B cell (primary cell): ENCODE measurements at regions not wholly inside any gene's neighbourhood (a gene's known extent, or its start where the extent isn't known, plus 50 kb on each side); places are given as distances from the start of the nearest gene placed in this dataset.

Experiments
- ATAC-seq: fragments of 200-7000 bp; cut with Tn5 transposase; one replicate; pipeline ENCODE4 v1.10.0; 2021; ENCODE audit warnings: low read depth, mild to moderate bottlenecking, moderate number of reproducible peaks, moderate library complexity
- CTCF ChIA-PET: fragments of 350-600 bp; sonication (Branson Sonifier 250); formaldehyde crosslinking; loops from one replicate; lab custom pipeline; 2021; ENCODE audit warnings: antibody characterized with exemption, inconsistent platforms; lab: Charles Lee
- POLR2A ChIA-PET: fragments of 350-600 bp; sonication (Branson Sonifier 250); formaldehyde crosslinking; loops from one replicate; lab custom pipeline; 2021; ENCODE audit warnings: antibody characterized with exemption; lab: Charles Lee
- DNase-seq: peaks from one replicate; pipeline ENCODE4 v3.0.0; 2013
- H2AFZ ChIP-seq: 2 replicates; pipeline ENCODE4 v1.6.1; 2012; ENCODE audit warnings: mild to moderate bottlenecking, low read depth, low read length; ENCODE audit not compliant: insufficient read depth, poor library complexity, severe bottlenecking
- H3K27ac ChIP-seq, 2 donors: 1 replicate in 1 of 2; 2 replicates in 1 of 2; pipeline ENCODE4 v1.5.1; 2012 to 2013; ENCODE audit warnings: low read length in 2 of 2, mild to moderate bottlenecking in 2 of 2, moderate library complexity in 1 of 2
- H3K27me3 ChIP-seq, 4 experiments: fragments of 200-600 bp in 1 of 4; sonication (generic) in 1 of 4; replicated peaks in 1 of 4; 1 replicate in 2 of 4; 2 replicates in 2 of 4; pipeline versions ENCODE4 v1.6.1 to v1.7.0; 2013 to 2016; ENCODE audit warnings: low read length in 3 of 4, mild to moderate bottlenecking in 2 of 4, mixed read lengths in 1 of 4, moderate library complexity in 1 of 4; ENCODE audit not compliant: insufficient read depth in 4 of 4, control insufficient read depth in 3 of 4; ENCODE audit errors: control extremely low read depth in 1 of 4
- H3K36me3 ChIP-seq, 2 experiments: replicated peaks in 1 of 2; 1 replicate in 1 of 2; 2 replicates in 1 of 2; pipeline versions ENCODE4 v1.6.1 to v1.7.1; 2013; ENCODE audit warnings: low read length in 1 of 2; ENCODE audit not compliant: insufficient read depth in 2 of 2, control insufficient read depth in 1 of 2; ENCODE audit errors: control extremely low read depth in 1 of 2, extremely low read depth in 1 of 2
- H3K4me1 ChIP-seq, 2 donors: fragments of 200-600 bp in 1 of 2; sonication (generic) in 1 of 2; 1 replicate in 1 of 2; 2 replicates in 1 of 2; pipeline versions ENCODE4 v1.5.1 to v1.6.1; 2013 to 2017; ENCODE audit warnings: low read length in 2 of 2; ENCODE audit not compliant: control insufficient read depth in 2 of 2, insufficient read depth in 2 of 2
- H3K4me2 ChIP-seq: replicated peaks from 2 replicates; pipeline ENCODE3; 2012; ENCODE audit warnings: mild to moderate bottlenecking, low read depth, low read length; ENCODE audit not compliant: poor library complexity, severe bottlenecking
- H3K4me3 ChIP-seq, 5 experiments: fragments of 200-600 bp in 1 of 5; sonication (generic) in 1 of 5; 1 replicate in 3 of 5; 2 replicates in 2 of 5; pipeline versions ENCODE4 v1.5.1 to v1.7.0; 2011 to 2016; ENCODE audit warnings: low read length in 4 of 5, mild to moderate bottlenecking in 4 of 5, low read depth in 2 of 5, control low read depth in 1 of 5, moderate library complexity in 1 of 5; ENCODE audit not compliant: insufficient read depth in 1 of 5; ENCODE audit errors: control extremely low read depth in 1 of 5, extremely low read depth in 1 of 5
- H3K79me2 ChIP-seq: fragments of 200-600 bp; sonication (generic); one replicate; pipeline ENCODE4 v1.6.0; 2016; ENCODE audit warnings: low read length; ENCODE audit not compliant: control insufficient read depth, insufficient read depth
- H3K9ac ChIP-seq: fragments of 200-600 bp; sonication (generic); 2 replicates; pipeline ENCODE4 v1.6.1; 2017; ENCODE audit warnings: mild to moderate bottlenecking, low read length, moderate library complexity
- H3K9me3 ChIP-seq, 3 donors: one replicate each; pipeline versions ENCODE4 v1.6.1 to v1.7.1; 2013; ENCODE audit warnings: low read length in 2 of 3; ENCODE audit not compliant: control insufficient read depth in 2 of 3, insufficient read depth in 1 of 3; ENCODE audit errors: control extremely low read depth in 1 of 3
- H4K20me1 ChIP-seq: 2 replicates; pipeline ENCODE4 v1.6.0; 2012; ENCODE audit warnings: mild to moderate bottlenecking, low read length; ENCODE audit not compliant: insufficient read depth, control insufficient read depth, poor library complexity, severe bottlenecking
- H3K27ac Mint-ChIP-seq: one replicate; pipeline ENCODE4 v1.8.0; 2021; ENCODE audit warnings: mixed read lengths
- H3K27me3 Mint-ChIP-seq: one replicate; pipeline ENCODE4 v1.8.0; 2021; ENCODE audit warnings: mixed read lengths
- H3K4me1 Mint-ChIP-seq: one replicate; pipeline ENCODE4 v1.8.0; 2021; ENCODE audit warnings: mixed read lengths
- H3K4me3 Mint-ChIP-seq: one replicate; pipeline ENCODE4 v1.8.0; 2021; ENCODE audit warnings: mixed read lengths
- H3K9me3 Mint-ChIP-seq: one replicate; pipeline ENCODE4 v1.8.0; 2022; ENCODE audit warnings: mixed read lengths; ENCODE audit not compliant: insufficient read depth
- CTCF ChIP-seq: fragments of 200-600 bp; IDR thresholded peaks from one replicate; pipeline ENCODE4 v1.8.0; 2022; ENCODE audit warnings: antibody characterized with exemption, mild to moderate bottlenecking
- EZH2 ChIP-seq: IDR thresholded peaks from 2 replicates; pipeline ENCODE4 v1.6.1; 2012; ENCODE audit warnings: borderline replicate concordance, low read depth, mild to moderate bottlenecking, moderate library complexity, low read length; ENCODE audit not compliant: insufficient read depth, poor library complexity, severe bottlenecking
- WGBS: methylation state at CpG from one replicate; pipeline ENCODE4 v1.1.5; 2013; ENCODE audit warnings: missing lambda C conversion rate; ENCODE audit not compliant: insufficient coverage; 5-methylcytosine and 5-hydroxymethylcytosine counted together
- intact Hi-C: fragments of 100-400 bp; cut with micrococcal nuclease; formaldehyde crosslinking; loops from one replicate; pipeline ENCODE4 v1.10.0; 2022

GRCh38 chr18:51862051-51862715 lies 477.8 kb upstream of the DCC start:
- WGBS, result 80% methylated on average over 1 of the region's 4 CpGs
- no peak for DNase-seq
- ChIA-PET CTCF (no interaction called here), POLR2A (no interaction called here)
- H3K27me3 Mint-ChIP-seq, result no peaks in the 10 kb centered on the region
- H3K27ac Mint-ChIP-seq, result no peak overlapping the region
- intact Hi-C loops, result no loop called here
- Histone ChIP-seq H3K27me3 (no peaks in the 10 kb centered on the region), H3K9me3 (peaks cover 0 to 6% (median 0%) of the 10 kb centered on the region in 3 donors), H3K9ac (no peak overlapping the region), H2AFZ (no peak overlapping the region), H3K4me1 (no peaks in the 10 kb centered on the region), H3K79me2 (no peaks in the 10 kb centered on the region), H3K4me3 (no peak overlapping the region), H4K20me1 (no peaks in the 10 kb centered on the region), H3K4me2 (no peak overlapping the region), H3K36me3 (no peaks in the 10 kb centered on the region), H3K27ac (no peak overlapping the region)
- no peaks in the 10 kb centered on the region for H3K4me1 Mint-ChIP-seq
- TF ChIP-seq EZH2 (no peak), CTCF (no peak)
- no peak for ATAC-seq
- peaks cover 2% of the 10 kb centered on the region for H3K9me3 Mint-ChIP-seq
- no peak overlapping the region for H3K4me3 Mint-ChIP-seq

GRCh38 chr18:51864219-51864965 lies 475.6 kb upstream of the DCC start:
- Histone ChIP-seq H3K9me3 (peaks cover 0 to 6% (median 0%) of the 10 kb centered on the region in 3 donors), H3K4me3 (no peak overlapping the region), H4K20me1 (no peaks in the 10 kb centered on the region), H3K4me2 (no peak overlapping the region), H3K79me2 (no peaks in the 10 kb centered on the region), H2AFZ (no peak overlapping the region), H3K27me3 (no peaks in the 10 kb centered on the region), H3K27ac (no peak overlapping the region), H3K9ac (no peak overlapping the region), H3K36me3 (no peaks in the 10 kb centered on the region), H3K4me1 (no peaks in the 10 kb centered on the region)
- H3K27ac Mint-ChIP-seq, result no peak overlapping the region
- no peak for DNase-seq
- no peaks in the 10 kb centered on the region for H3K27me3 Mint-ChIP-seq
- intact Hi-C loops, result no loop called here
- peaks cover 9% of the 10 kb centered on the region for H3K9me3 Mint-ChIP-seq
- no peaks in the 10 kb centered on the region for H3K4me1 Mint-ChIP-seq
- ChIA-PET POLR2A (no interaction called here), CTCF (no interaction called here)
- ATAC-seq, result no peak
- TF ChIP-seq EZH2, result no peak
- no peak for TF ChIP-seq CTCF
- 88% methylated on average over 31 of the region's 36 CpGs for WGBS
- no peak overlapping the region for H3K4me3 Mint-ChIP-seq
